ENCODE measurements at regions not wholly inside any gene's neighbourhood (a gene's known extent, or its start where the extent isn't known, plus 50 kb on each side); places are given as distances from the start of the nearest gene placed in this dataset.

- ChIA-PET CTCF (interaction anchor here (1.2 to 1.5 kb wide), 2 partner anchors 12 to 14 kb away, joined by 3 read pairs; no protein-coding TSS in a partner anchor), POLR2A (no interaction called here)
- TF ChIP-seq, protein P1, sequence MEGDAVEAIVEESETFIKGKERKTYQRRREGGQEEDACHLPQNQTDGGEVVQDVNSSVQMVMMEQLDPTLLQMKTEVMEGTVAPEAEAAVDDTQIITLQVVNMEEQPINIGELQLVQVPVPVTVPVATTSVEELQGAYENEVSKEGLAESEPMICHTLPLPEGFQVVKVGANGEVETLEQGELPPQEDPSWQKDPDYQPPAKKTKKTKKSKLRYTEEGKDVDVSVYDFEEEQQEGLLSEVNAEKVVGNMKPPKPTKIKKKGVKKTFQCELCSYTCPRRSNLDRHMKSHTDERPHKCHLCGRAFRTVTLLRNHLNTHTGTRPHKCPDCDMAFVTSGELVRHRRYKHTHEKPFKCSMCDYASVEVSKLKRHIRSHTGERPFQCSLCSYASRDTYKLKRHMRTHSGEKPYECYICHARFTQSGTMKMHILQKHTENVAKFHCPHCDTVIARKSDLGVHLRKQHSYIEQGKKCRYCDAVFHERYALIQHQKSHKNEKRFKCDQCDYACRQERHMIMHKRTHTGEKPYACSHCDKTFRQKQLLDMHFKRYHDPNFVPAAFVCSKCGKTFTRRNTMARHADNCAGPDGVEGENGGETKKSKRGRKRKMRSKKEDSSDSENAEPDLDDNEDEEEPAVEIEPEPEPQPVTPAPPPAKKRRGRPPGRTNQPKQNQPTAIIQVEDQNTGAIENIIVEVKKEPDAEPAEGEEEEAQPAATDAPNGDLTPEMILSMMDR (IDR thresholded peaks at IDR 0.05; ENCODE audit: control extremely low read depth, extremely low read depth, low read depth, missing control alignments) = no peak
- no peak for DNase-seq (ENCODE audit: extremely low spot score)
Observed at GRCh38 chr5:87867281-87867680, 401.4 kb downstream of the TMEM161B start.

- ChIA-PET CTCF (no interaction called here), POLR2A (no interaction called here)
- TF ChIP-seq, protein P1 (IDR thresholded peaks at IDR 0.05; ENCODE audit: control extremely low read depth, extremely low read depth, low read depth, missing control alignments) = no peak
Observed at GRCh38 chr5:87853541-87853940, 415.1 kb downstream of the TMEM161B start.

GRCh38 chr5:87851603-87852002 is 417.0 kb downstream of the TMEM161B start:
- TF ChIP-seq, protein P1 (IDR thresholded peaks at IDR 0.05; ENCODE audit: control extremely low read depth, extremely low read depth, low read depth, missing control alignments) = no peak
- CTCF ChIA-PET = no interaction called here
- no peak for DNase-seq (ENCODE audit: extremely low spot score)
- POLR2A ChIA-PET = no interaction called here

More at GRCh38 chr5:87853541-87853940, 415.1 kb downstream of the TMEM161B start:
- no peak for DNase-seq (ENCODE audit: extremely low spot score)

- no peak for DNase-seq (ENCODE audit: extremely low spot score)
- TF ChIP-seq, protein P1 (IDR thresholded peaks at IDR 0.05; ENCODE audit: control extremely low read depth, extremely low read depth, low read depth, missing control alignments) = no peak
- ChIA-PET POLR2A (no interaction called here), CTCF (no interaction called here)
Observed at GRCh38 chr5:87850843-87851242, 417.8 kb downstream of the TMEM161B start.

DNA sequence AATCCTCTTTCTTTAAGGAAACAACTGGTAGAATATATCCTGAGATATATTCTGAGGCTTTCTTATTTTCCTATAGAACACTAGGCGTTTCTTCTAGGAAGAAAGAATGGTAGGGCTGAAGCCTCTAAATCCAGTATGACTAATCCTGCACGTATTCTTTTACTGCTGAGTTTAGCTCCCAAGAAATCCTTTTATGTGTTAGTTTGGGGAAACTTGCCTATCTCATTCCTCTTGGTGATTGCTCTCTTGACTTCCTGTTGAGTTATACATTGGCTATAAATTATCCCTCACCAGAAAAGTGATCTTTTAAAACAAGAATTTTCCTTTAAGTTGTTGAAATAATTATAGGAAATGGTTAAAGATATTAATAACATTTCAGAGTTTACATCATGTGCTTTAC is 422.9 kb downstream of the TMEM161B start:
- ChIA-PET POLR2A (no interaction called here), CTCF (interaction anchor here (1.4 kb wide), 1 partner anchor 18 kb away, joined by 3 read pairs; no protein-coding TSS in a partner anchor)
- TF ChIP-seq, protein P1 (IDR thresholded peaks at IDR 0.05; ENCODE audit: control extremely low read depth, extremely low read depth, low read depth, missing control alignments) = no peak
- DNase-seq (ENCODE audit: extremely low spot score) = no peak

GRCh38 chr5:87844866-87845265 is 423.8 kb downstream of the TMEM161B start:
- ChIA-PET POLR2A (no interaction called here), CTCF (interaction anchor here (1.4 kb wide), 1 partner anchor 18 kb away, joined by 3 read pairs; no protein-coding TSS in a partner anchor)
- TF ChIP-seq, protein P1 (IDR thresholded peaks at IDR 0.05; ENCODE audit: control extremely low read depth, extremely low read depth, low read depth, missing control alignments) = no peak
- no peak for DNase-seq (ENCODE audit: extremely low spot score)

DNA sequence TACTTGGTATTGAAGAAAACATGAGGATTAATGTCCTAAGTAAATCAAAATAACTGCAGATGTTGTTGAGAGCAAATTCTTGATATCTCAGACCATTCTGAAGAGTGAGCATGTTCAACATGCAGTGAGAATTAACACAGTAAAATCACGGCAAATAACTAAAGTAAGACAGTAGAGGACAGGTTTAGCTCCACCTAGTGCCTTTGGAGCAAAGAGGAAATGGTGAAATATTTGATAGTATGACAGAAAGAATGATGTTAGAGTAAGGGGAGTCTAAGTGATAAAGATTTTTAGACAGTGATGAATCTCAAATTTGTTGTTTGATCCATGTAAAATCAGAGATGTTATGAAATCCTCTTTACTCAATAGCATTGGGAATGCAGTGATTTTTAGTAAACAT is 424.2 kb downstream of the TMEM161B start:
- CTCF ChIA-PET = no interaction called here
- DNase-seq (ENCODE audit: extremely low spot score) = no peak
- POLR2A ChIA-PET = no interaction called here
- TF ChIP-seq, protein P1 (IDR thresholded peaks at IDR 0.05; ENCODE audit: control extremely low read depth, extremely low read depth, low read depth, missing control alignments) = no peak

Measured in GM10248 (cell line).